Liver (tissue), 8 donors: ENCODE measurements at regions not wholly inside any gene's neighbourhood (a gene's known extent, or its start where the extent isn't known, plus 50 kb on each side); places are given as distances from the start of the nearest gene placed in this dataset.

ENCODE experiments used
- DNase-seq: peaks from one replicate; pipeline ENCODE4 v3.0.0-alpha.2; 2017; ENCODE audit warnings: low spot score
- H3K27ac ChIP-seq, 2 donors: one replicate each; pipeline ENCODE4 v1.7.0; 2013; ENCODE audit warnings: inconsistent platforms in 2 of 2, low read length in 2 of 2, control low read depth in 1 of 2, low read depth in 1 of 2, mild to moderate bottlenecking in 1 of 2
- H3K27me3 ChIP-seq, 4 donors: one replicate each; pipeline versions ENCODE4 v1.6.1 to v1.7.0; 2013; ENCODE audit warnings: low read length in 3 of 4, inconsistent platforms in 1 of 4, mild to moderate bottlenecking in 1 of 4, moderate library complexity in 1 of 4; ENCODE audit not compliant: control insufficient read depth in 4 of 4, insufficient read depth in 4 of 4
- H3K36me3 ChIP-seq, 4 donors: one replicate each; pipeline versions ENCODE4 v1.6.1 to v1.7.0; 2013; ENCODE audit warnings: low read length in 3 of 4, mild to moderate bottlenecking in 3 of 4, low read depth in 1 of 4, moderate library complexity in 1 of 4; ENCODE audit not compliant: control insufficient read depth in 4 of 4, insufficient read depth in 3 of 4
- H3K4me1 ChIP-seq, 4 donors: one replicate each; pipeline versions ENCODE4 v1.6.1 to v1.7.0; 2013; ENCODE audit warnings: low read length in 3 of 4, mild to moderate bottlenecking in 3 of 4, moderate library complexity in 1 of 4; ENCODE audit not compliant: control insufficient read depth in 4 of 4, insufficient read depth in 4 of 4
- H3K4me3 ChIP-seq, 3 donors: one replicate each; pipeline versions ENCODE4 v1.6.1 to v1.7.0; 2013; ENCODE audit warnings: low read length in 3 of 3, control low read depth in 1 of 3, low read depth in 1 of 3, mild to moderate bottlenecking in 1 of 3
- H3K9ac ChIP-seq, 2 donors: one replicate each; pipeline ENCODE4 v1.7.0; 2013; ENCODE audit warnings: low read length in 2 of 2, mild to moderate bottlenecking in 2 of 2, moderate library complexity in 2 of 2, control low read depth in 1 of 2, low read depth in 1 of 2
- H3K9me3 ChIP-seq, 4 donors: one replicate each; pipeline versions ENCODE4 v1.6.1 to v1.7.0; 2013; ENCODE audit warnings: low read length in 3 of 4; ENCODE audit not compliant: control insufficient read depth in 4 of 4
- ATF3 ChIP-seq: IDR thresholded peaks from 2 replicates; pipeline ENCODE4 v1.6.1; 2016; ENCODE audit warnings: antibody characterized with exemption
- CTCF ChIP-seq: fragments of 150-350 bp; IDR thresholded peaks from 2 replicates; pipeline ENCODE4 v1.5.1; 2017; ENCODE audit warnings: improper control_type of control experiment, low read depth, low read length; ENCODE audit not compliant: missing input control
- EGR1 ChIP-seq, 2 donors: IDR thresholded peaks; 2 replicates each; pipeline ENCODE4 v1.6.1; 2016 to 2018; ENCODE audit warnings: antibody characterized with exemption in 2 of 2, low read depth in 2 of 2
- FOXA1 ChIP-seq: IDR thresholded peaks from 2 replicates; pipeline ENCODE4 v1.6.1; 2016; ENCODE audit warnings: antibody characterized with exemption
- FOXA2 ChIP-seq: IDR thresholded peaks from 2 replicates; pipeline ENCODE4 v1.6.1; 2016; ENCODE audit warnings: antibody characterized with exemption
- GABPA ChIP-seq, 2 donors: IDR thresholded peaks in 1 of 2; conservative IDR thresholded peaks in 1 of 2; 2 replicates each; pipeline ENCODE4 v1.6.1; 2016; ENCODE audit warnings: antibody characterized with exemption in 2 of 2, mild to moderate bottlenecking in 1 of 2, moderate library complexity in 1 of 2
- HNF4A ChIP-seq, 2 donors: conservative IDR thresholded peaks; 2 replicates each; pipeline ENCODE4 v1.6.1; 2016; ENCODE audit warnings: antibody characterized with exemption in 2 of 2, mild to moderate bottlenecking in 2 of 2
- HNF4G ChIP-seq: IDR thresholded peaks from 2 replicates; pipeline ENCODE4 v1.6.1; 2016; ENCODE audit warnings: antibody characterized with exemption
- JUND ChIP-seq, 2 donors: IDR thresholded peaks; 2 replicates each; pipeline ENCODE4 v1.6.1; 2016; ENCODE audit warnings: antibody characterized with exemption in 2 of 2
- MAX ChIP-seq: IDR thresholded peaks from 2 replicates; pipeline ENCODE4 v1.6.1; 2016; ENCODE audit warnings: antibody characterized with exemption
- NR2F2 ChIP-seq: IDR thresholded peaks from 2 replicates; pipeline ENCODE4 v1.6.1; 2016; ENCODE audit warnings: antibody characterized with exemption
- RAD21 ChIP-seq, 2 donors: IDR thresholded peaks; 2 replicates each; pipeline ENCODE4 v1.6.1; 2016; ENCODE audit warnings: antibody characterized with exemption in 2 of 2, mild to moderate bottlenecking in 2 of 2
- REST ChIP-seq: IDR thresholded peaks from 2 replicates; pipeline ENCODE4 v1.6.1; 2016; ENCODE audit warnings: antibody characterized with exemption, mild to moderate bottlenecking
- RXRA ChIP-seq, 2 donors: IDR thresholded peaks; 2 replicates each; pipeline ENCODE4 v1.6.1; 2017 to 2018; ENCODE audit warnings: antibody characterized with exemption in 2 of 2, mild to moderate bottlenecking in 1 of 2
- SP1 ChIP-seq: IDR thresholded peaks from 2 replicates; pipeline ENCODE4 v1.6.1; 2018; ENCODE audit warnings: antibody characterized with exemption, mild to moderate bottlenecking
- TAF1 ChIP-seq: conservative IDR thresholded peaks from 2 replicates; pipeline ENCODE4 v1.6.1; 2016; ENCODE audit warnings: antibody characterized with exemption, mild to moderate bottlenecking
- YY1 ChIP-seq: IDR thresholded peaks from 2 replicates; pipeline ENCODE4 v1.6.1; 2016; ENCODE audit warnings: antibody characterized with exemption, mild to moderate bottlenecking
- ZBTB33 ChIP-seq: IDR thresholded peaks from 2 replicates; pipeline ENCODE4 v1.6.1; 2016; ENCODE audit warnings: antibody characterized with exemption
- WGBS: extraction: QIAGEN DNeasy Blood & Tissue Kit; methylation state at CpG from one replicate; pipeline ENCODE4 v1.1.7; 2013; 5-methylcytosine and 5-hydroxymethylcytosine counted together
- donor health status: healthy.
- donor health status: healthy.
- donor health status: healthy.
- donor health status: healthy.
- donor health status: healthy.

- Histone ChIP-seq H3K9me3 (no peaks in the 10 kb centered on the region), H3K4me3 (no peak overlapping the region), H3K36me3 (no peaks in the 10 kb centered on the region), H3K4me1 (no peaks in the 10 kb centered on the region), H3K27ac (no peak overlapping the region), H3K9ac (no peak overlapping the region), H3K27me3 (no peaks in the 10 kb centered on the region)
- TF ChIP-seq RXRA (IDR thresholded peaks at IDR 0.05) (no peak), REST (no peak), FOXA2 (no peak), EGR1 (IDR thresholded peaks at IDR 0.05; ENCODE audit: low read depth in 2 of 2) (no peak), YY1 (no peak), TAF1 (no peak), ATF3 (no peak), NR2F2 (no peak), GABPA (IDR thresholded peaks at IDR 0.05 in 1 of 2, conservative IDR thresholded peaks at IDR 0.05 in 1 of 2) (no peak), CTCF (no peak), SP1 (no peak), RAD21 (IDR thresholded peaks at IDR 0.05) (no peak), HNF4G (no peak), MAX (no peak), JUND (IDR thresholded peaks at IDR 0.05) (no peak)
- no peak for DNase-seq
- 90% methylated on average over 1 of the region's 1 CpG for WGBS
Measured at GRCh38 chr2:66749566-66749965, 314.6 kb downstream of the MEIS1 start.

- Histone ChIP-seq H3K27ac (no peak overlapping the region), H3K27me3 (no peaks in the 10 kb centered on the region), H3K4me1 (no peaks in the 10 kb centered on the region), H3K9me3 (no peaks in the 10 kb centered on the region), H3K36me3 (no peaks in the 10 kb centered on the region), H3K4me3 (no peak overlapping the region), H3K9ac (no peak overlapping the region)
- 73% methylated on average over 1 of the region's 1 CpG for WGBS
- no peak for DNase-seq
- TF ChIP-seq REST (no peak), MAX (no peak), TAF1 (no peak), JUND (IDR thresholded peaks at IDR 0.05) (no peak), YY1 (no peak), RXRA (IDR thresholded peaks at IDR 0.05) (no peak), GABPA (IDR thresholded peaks at IDR 0.05 in 1 of 2, conservative IDR thresholded peaks at IDR 0.05 in 1 of 2) (no peak), FOXA1 (no peak), RAD21 (IDR thresholded peaks at IDR 0.05) (no peak), NR2F2 (no peak), ATF3 (no peak), HNF4A (conservative IDR thresholded peaks at IDR 0.05) (no peak), HNF4G (no peak), EGR1 (IDR thresholded peaks at IDR 0.05; ENCODE audit: low read depth in 2 of 2) (no peak), ZBTB33 (no peak)
Measured at GRCh38 chr2:66753257-66753656, 318.3 kb downstream of the MEIS1 start.
